Suprapubic skin (tissue), 3 donors: ENCODE measurements at regions not wholly inside any gene's neighbourhood (a gene's known extent, or its start where the extent isn't known, plus 50 kb on each side); places are given as distances from the start of the nearest gene placed in this dataset.

ENCODE experiments used
- EP300 ChIP-seq: sonication (generic); formaldehyde crosslinking; IDR thresholded peaks from one replicate; pipeline ENCODE4 v1.6.1; 2017; ENCODE audit warnings: antibody characterized with exemption
- TF ChIP-seq, protein P1 (sequence below), 2 donors: fragments of 200-600 bp in 1 of 2; fragments of 450-650 bp in 1 of 2; sonication (generic) in 1 of 2; IDR thresholded peaks; one replicate each; pipeline ENCODE4 v1.5.1; 2016 to 2019; ENCODE audit warnings: antibody characterized with exemption in 2 of 2, mild to moderate bottlenecking in 1 of 2, moderate library complexity in 1 of 2

GRCh38 chr2:236872015-236872414, 213.7 kb upstream of the COPS8 start:
- TF ChIP-seq, protein P1, sequence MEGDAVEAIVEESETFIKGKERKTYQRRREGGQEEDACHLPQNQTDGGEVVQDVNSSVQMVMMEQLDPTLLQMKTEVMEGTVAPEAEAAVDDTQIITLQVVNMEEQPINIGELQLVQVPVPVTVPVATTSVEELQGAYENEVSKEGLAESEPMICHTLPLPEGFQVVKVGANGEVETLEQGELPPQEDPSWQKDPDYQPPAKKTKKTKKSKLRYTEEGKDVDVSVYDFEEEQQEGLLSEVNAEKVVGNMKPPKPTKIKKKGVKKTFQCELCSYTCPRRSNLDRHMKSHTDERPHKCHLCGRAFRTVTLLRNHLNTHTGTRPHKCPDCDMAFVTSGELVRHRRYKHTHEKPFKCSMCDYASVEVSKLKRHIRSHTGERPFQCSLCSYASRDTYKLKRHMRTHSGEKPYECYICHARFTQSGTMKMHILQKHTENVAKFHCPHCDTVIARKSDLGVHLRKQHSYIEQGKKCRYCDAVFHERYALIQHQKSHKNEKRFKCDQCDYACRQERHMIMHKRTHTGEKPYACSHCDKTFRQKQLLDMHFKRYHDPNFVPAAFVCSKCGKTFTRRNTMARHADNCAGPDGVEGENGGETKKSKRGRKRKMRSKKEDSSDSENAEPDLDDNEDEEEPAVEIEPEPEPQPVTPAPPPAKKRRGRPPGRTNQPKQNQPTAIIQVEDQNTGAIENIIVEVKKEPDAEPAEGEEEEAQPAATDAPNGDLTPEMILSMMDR (IDR thresholded peaks at IDR 0.05), result no peak
- no peak for TF ChIP-seq EP300
